Mammary epithelial cell (primary cell): ENCODE measurements at regions not wholly inside any gene's neighbourhood (a gene's known extent, or its start where the extent isn't known, plus 50 kb on each side); places are given as distances from the start of the nearest gene placed in this dataset.
"Not testable (repeated sequence)": the region's sequence is repeated elsewhere in the genome, so short reads cannot be mapped to it uniquely, and the experiment has no call there.

Experiments used
- CTCF ChIP-seq, 2 donors: IDR thresholded peaks in 1 of 2; conservative IDR thresholded peaks in 1 of 2; 2 replicates each; pipeline ENCODE4 v1.5.1; 2011 to 2012; ENCODE audit warnings: inconsistent platforms in 2 of 2, low read length in 2 of 2, mild to moderate bottlenecking in 2 of 2, control low read depth in 1 of 2, low read depth in 1 of 2; ENCODE audit not compliant: insufficient read depth in 1 of 2; ENCODE audit errors: extremely low read depth in 1 of 2
- EZH2 ChIP-seq: IDR thresholded peaks from 2 replicates; pipeline ENCODE4 v1.6.1; 2012; ENCODE audit warnings: low read length, inconsistent platforms, borderline replicate concordance

DNA sequence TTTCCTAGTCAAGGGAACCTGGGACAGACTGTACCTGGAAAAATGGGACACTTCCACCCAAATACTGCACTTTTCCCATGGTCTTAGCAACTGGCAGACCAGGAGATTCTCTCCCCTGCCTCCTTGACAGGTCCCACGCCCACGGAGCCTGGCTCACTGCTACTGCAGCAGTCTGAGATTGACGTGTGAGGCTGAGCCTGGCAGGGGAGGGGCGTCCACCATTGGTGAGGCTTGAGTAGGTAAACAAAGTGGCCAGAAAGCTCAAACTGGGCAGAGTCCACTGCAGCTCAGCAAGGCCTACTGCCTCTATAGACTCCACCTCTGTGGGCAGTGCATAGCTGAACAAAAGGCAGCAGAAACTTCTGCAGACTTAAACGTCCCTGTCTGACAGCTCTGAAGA lies 301.4 kb downstream of the SLITRK2 start:
- not testable (repeated sequence) for TF ChIP-seq CTCF (conservative IDR thresholded peaks at IDR 0.05 in 1 of 2, IDR thresholded peaks at IDR 0.05 in 1 of 2; ENCODE audit: extremely low read depth in 1 of 2, insufficient read depth in 1 of 2, low read depth in 1 of 2, low read length in 2 of 2); EZH2
